SK-N-MC (cell line): ENCODE measurements at regions not wholly inside any gene's neighbourhood (a gene's known extent, or its start where the extent isn't known, plus 50 kb on each side); places are given as distances from the start of the nearest gene placed in this dataset.

Source experiments
- EZH2 ChIP-seq: fragments of 200-600 bp; sonication (generic); IDR thresholded peaks from one replicate; pipeline ENCODE4 v1.6.1; 2017; ENCODE audit warnings: antibody characterized with exemption
- FOXP2 ChIP-seq: optimal IDR thresholded peaks from 2 replicates; pipeline ENCODE3; 2011; ENCODE audit warnings: mild to moderate bottlenecking, moderate library complexity; ENCODE audit not compliant: insufficient read depth; ENCODE audit errors: extremely low read length, control extremely low read depth
- POLR2AphosphoS5 ChIP-seq: IDR thresholded peaks from 2 replicates; pipeline ENCODE4 v1.6.1; 2012; ENCODE audit warnings: mild to moderate bottlenecking, low read depth, low read length, borderline replicate concordance

- TF ChIP-seq EZH2 (no peak), POLR2AphosphoS5 (no peak), FOXP2 (no peak)
These were observed 181.3 kb downstream of the ESM1 start for GRCh38 chr5:54804086-54804485.
